HTR-8/SVneo (cell line): ENCODE measurements at regions not wholly inside any gene's neighbourhood (a gene's known extent, or its start where the extent isn't known, plus 50 kb on each side); places are given as distances from the start of the nearest gene placed in this dataset.

ENCODE experiments used
- DNase-seq: peaks from one replicate; pipeline ENCODE4 v3.0.0; 2011; ENCODE audit warnings: low spot score, mixed read lengths; ENCODE audit not compliant: insufficient read length
- FAIRE-seq: peaks from 2 replicates; lab custom pipeline; 2011; peaks lifted over from hg19 to GRCh38; lab: Jason Lieb, UNC

- no peak for FAIRE-seq
- no peak for DNase-seq
These were observed 1352.4 kb downstream of the ARAP2 start for GRCh38 chr4:34891892-34892291.

- DNase-seq (no peak), FAIRE-seq (no peak)
These were observed 1350.9 kb downstream of the ARAP2 start for GRCh38 chr4:34893382-34893781.

GRCh38 chr4:34920032-34920431, 1324.3 kb downstream of the ARAP2 start:
- no peak for DNase-seq
- FAIRE-seq, result no peak

GRCh38 chr4:34921391-34921790, 1322.9 kb downstream of the ARAP2 start:
- FAIRE-seq, result no peak
- no peak for DNase-seq

GRCh38 chr4:34922325-34922724, 1322.0 kb downstream of the ARAP2 start:
- no peak for DNase-seq
- peak; percentile 33 for FAIRE-seq

GRCh38 chr4:34932591-34932990, 1311.7 kb downstream of the ARAP2 start:
- no peak for FAIRE-seq
- DNase-seq, result no peak

GRCh38 chr4:34935739-34936138, 1308.6 kb downstream of the ARAP2 start:
- FAIRE-seq (no peak), DNase-seq (no peak)

- FAIRE-seq (no peak), DNase-seq (no peak)
These were observed 1305.2 kb downstream of the ARAP2 start for GRCh38 chr4:34939073-34939472.

- FAIRE-seq (no peak), DNase-seq (no peak)
These were observed 1300.5 kb downstream of the ARAP2 start for GRCh38 chr4:34943741-34944386.

GRCh38 chr4:34950926-34951325, 1293.4 kb downstream of the ARAP2 start:
- no peak for FAIRE-seq
- DNase-seq, result no peak

- FAIRE-seq (peak; percentile 13), DNase-seq (no peak)
These were observed 1291.0 kb downstream of the ARAP2 start for GRCh38 chr4:34953145-34953799.

GRCh38 chr4:34964613-34965012, 1279.7 kb downstream of the ARAP2 start:
- FAIRE-seq (no peak), DNase-seq (no peak)

GRCh38 chr4:34972189-34972588, 1272.1 kb downstream of the ARAP2 start:
- FAIRE-seq (no peak), DNase-seq (no peak)

- FAIRE-seq, result no peak
- DNase-seq, result no peak
These were observed 1270.5 kb downstream of the ARAP2 start for GRCh38 chr4:34973650-34974312.

GRCh38 chr4:34974313-34974680, 1270.0 kb downstream of the ARAP2 start:
- FAIRE-seq (no peak), DNase-seq (no peak)

- DNase-seq, result peak; percentile 10
- peak; percentile 42 for FAIRE-seq
These were observed 1223.1 kb downstream of the ARAP2 start for GRCh38 chr4:35021222-35021621.

GRCh38 chr4:35025152-35025834, 1219.0 kb downstream of the ARAP2 start:
- no peak for DNase-seq
- no peak for FAIRE-seq

GRCh38 chr4:35038079-35038805, 1206.1 kb downstream of the ARAP2 start:
- no peak for FAIRE-seq
- no peak for DNase-seq

- FAIRE-seq (no peak), DNase-seq (no peak)
These were observed 1205.5 kb downstream of the ARAP2 start for GRCh38 chr4:35038845-35039244.

GRCh38 chr4:35052546-35052945, 1191.8 kb downstream of the ARAP2 start:
- no peak for DNase-seq
- FAIRE-seq, result no peak
